ENCODE measurements at regions not wholly inside any gene's neighbourhood (a gene's known extent, or its start where the extent isn't known, plus 50 kb on each side); places are given as distances from the start of the nearest gene placed in this dataset.

DNA sequence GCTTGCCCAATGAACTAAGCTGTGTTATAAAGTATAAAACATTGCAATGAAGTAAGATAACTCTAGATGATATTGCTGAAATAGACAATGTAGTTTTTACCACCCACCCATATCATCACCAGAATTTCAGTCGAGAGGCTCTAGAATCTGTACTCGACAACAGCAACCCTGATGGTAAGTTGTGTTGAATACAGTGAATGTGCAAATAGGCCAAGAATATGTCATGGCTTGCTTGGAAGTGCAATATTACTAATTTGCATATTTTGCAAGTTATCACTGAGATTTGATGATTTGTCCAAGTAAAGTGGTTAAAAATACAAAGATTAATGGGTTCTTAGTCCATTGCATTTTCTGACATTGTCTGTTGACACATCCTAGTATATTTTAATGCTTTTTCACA is 90.6 kb upstream of the TUSC7 start:
- WGBS (ENCODE audit: extremely low coverage, insufficient read length, low lambda C conversion rate): no CpG with 5 or more reads among the region's 2 CpGs

More for the DNA sequence above, 90.6 kb upstream of the TUSC7 start:
- DNase-seq: no peak
- Mint-ChIP-seq H3K4me1 (no peaks in the 10 kb centered on the region), H3K36me3 (ENCODE audit: insufficient read depth in 1 of 3, low read depth in 3 of 3) (peaks cover 0 to 15% (median 9%) of the 10 kb centered on the region in 3 experiments; a peak in 3 of 7 replicates), H3K27me3 (ENCODE audit: low read depth) (peaks cover 1% of the 10 kb centered on the region; the same call in 1 of the 2 replicates), H3K9me3 (peaks cover 3% of the 10 kb centered on the region in 2 experiments; a peak in 2 of 5 replicates), H3K4me3 (no peak overlapping the region), H3K27ac (no peak overlapping the region)
- no peak overlapping the region for H3K14ac ChIP-seq (ENCODE audit: insufficient read depth, low read length)
- H4K8ac ChIP-seq (replicated peaks; ENCODE audit: insufficient read length, low read depth, low read length): no peak overlapping the region
- no peak overlapping the region for H3T11ph ChIP-seq (ENCODE audit: low read length)
- H2BK120ac ChIP-seq (ENCODE audit: low read depth, low read length, poor library complexity, severe bottlenecking): no peak overlapping the region
- no peak overlapping the region for H2BK20ac ChIP-seq (ENCODE audit: low read depth, low read length, poor library complexity, severe bottlenecking)
- no peak overlapping the region for H3K9ac ChIP-seq (ENCODE audit: extremely low read depth, insufficient read length, low read length)
- TF ChIP-seq, protein P1, sequence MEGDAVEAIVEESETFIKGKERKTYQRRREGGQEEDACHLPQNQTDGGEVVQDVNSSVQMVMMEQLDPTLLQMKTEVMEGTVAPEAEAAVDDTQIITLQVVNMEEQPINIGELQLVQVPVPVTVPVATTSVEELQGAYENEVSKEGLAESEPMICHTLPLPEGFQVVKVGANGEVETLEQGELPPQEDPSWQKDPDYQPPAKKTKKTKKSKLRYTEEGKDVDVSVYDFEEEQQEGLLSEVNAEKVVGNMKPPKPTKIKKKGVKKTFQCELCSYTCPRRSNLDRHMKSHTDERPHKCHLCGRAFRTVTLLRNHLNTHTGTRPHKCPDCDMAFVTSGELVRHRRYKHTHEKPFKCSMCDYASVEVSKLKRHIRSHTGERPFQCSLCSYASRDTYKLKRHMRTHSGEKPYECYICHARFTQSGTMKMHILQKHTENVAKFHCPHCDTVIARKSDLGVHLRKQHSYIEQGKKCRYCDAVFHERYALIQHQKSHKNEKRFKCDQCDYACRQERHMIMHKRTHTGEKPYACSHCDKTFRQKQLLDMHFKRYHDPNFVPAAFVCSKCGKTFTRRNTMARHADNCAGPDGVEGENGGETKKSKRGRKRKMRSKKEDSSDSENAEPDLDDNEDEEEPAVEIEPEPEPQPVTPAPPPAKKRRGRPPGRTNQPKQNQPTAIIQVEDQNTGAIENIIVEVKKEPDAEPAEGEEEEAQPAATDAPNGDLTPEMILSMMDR (conservative IDR thresholded peaks at IDR 0.05): no peak
- no peaks in the 10 kb centered on the region for H4K20me1 ChIP-seq (ENCODE audit: control insufficient read depth, insufficient read depth, insufficient read length)
- H4K5ac ChIP-seq (ENCODE audit: insufficient read length, low read depth, low read length): no peak overlapping the region
- no peak overlapping the region for H3K4ac ChIP-seq (ENCODE audit: low read depth, low read length)
- no peak overlapping the region for H2BK15ac ChIP-seq (ENCODE audit: low read depth, low read length)
- H3K27me3 ChIP-seq (ENCODE audit: insufficient read depth, low read length): no peaks in the 10 kb centered on the region
- H3K4me2 ChIP-seq (ENCODE audit: insufficient read depth, insufficient read length, low read length): no peak overlapping the region
- no peaks in the 10 kb centered on the region for H3K79me1 ChIP-seq (ENCODE audit: insufficient read depth, low read depth, low read length, poor library complexity, severe bottlenecking)
- H2AFZ ChIP-seq (ENCODE audit: low read length): no peak overlapping the region
- no peak overlapping the region for H4K91ac ChIP-seq (ENCODE audit: insufficient read length, low read depth, low read length)
- H3K23me2 ChIP-seq (ENCODE audit: insufficient read length, low read depth, low read length, poor library complexity, severe bottlenecking): no peaks in the 10 kb centered on the region
- no peaks in the 10 kb centered on the region for H3K79me2 ChIP-seq (ENCODE audit: insufficient read depth, low read length)
- no peak overlapping the region for H2BK5ac ChIP-seq (ENCODE audit: insufficient read length, low read length)
- H2AK5ac ChIP-seq (ENCODE audit: insufficient read length, low read length): no peak overlapping the region
- H3K18ac ChIP-seq (ENCODE audit: insufficient read length, low read depth, low read length): no peak overlapping the region
- H3K9me3 ChIP-seq (ENCODE audit: control insufficient read depth, low read depth, low read length): no peaks in the 10 kb centered on the region
- no peak overlapping the region for H3K23ac ChIP-seq (ENCODE audit: insufficient read length, low read depth, low read length)
- H3K4me1 ChIP-seq (ENCODE audit: insufficient read depth, low read length): no peaks in the 10 kb centered on the region
- H3K27ac ChIP-seq (ENCODE audit: insufficient read length, low read depth, low read length): no peak overlapping the region
- H3K56ac ChIP-seq (ENCODE audit: insufficient read length, low read depth, low read length): no peak overlapping the region
- H2BK12ac ChIP-seq (ENCODE audit: insufficient read length, low read depth, low read length): no peak overlapping the region
